ENCODE measurements at regions not wholly inside any gene's neighbourhood (a gene's known extent, or its start where the extent isn't known, plus 50 kb on each side); places are given as distances from the start of the nearest gene placed in this dataset.

DNA sequence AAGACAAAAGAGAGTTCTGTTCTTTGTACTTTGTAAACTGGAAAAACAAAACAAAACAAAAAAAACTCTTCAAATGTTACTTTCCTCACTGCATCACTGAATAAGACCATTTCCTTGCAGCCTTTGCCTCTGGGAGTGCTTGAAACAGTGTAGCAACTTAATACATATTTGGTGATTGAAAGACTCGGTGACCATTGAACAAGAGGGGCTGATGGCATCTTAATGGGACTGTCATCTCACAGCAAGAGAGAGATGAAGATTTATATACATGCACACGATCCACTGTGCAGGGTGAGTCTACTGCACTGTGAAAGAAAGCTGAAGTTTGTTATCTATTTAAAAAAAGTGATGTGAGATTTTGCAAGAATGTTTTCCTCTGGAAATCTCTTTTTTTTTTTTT, 111.9 kb upstream of the KLHL25 start:
- Histone ChIP-seq H3K4me3 (ENCODE audit: low read depth, low read length) (no peak overlapping the region), H3K9me3 (ENCODE audit: control insufficient read depth, insufficient read depth, low read length) (no peaks in the 10 kb centered on the region), H3K27me3 (ENCODE audit: control insufficient read depth, insufficient read depth, low read length) (no peaks in the 10 kb centered on the region), H3K27ac (ENCODE audit: low read depth, low read length) (no peak overlapping the region)
- POLR2A ChIA-PET, result no interaction called here
- TF ChIP-seq, protein P1, sequence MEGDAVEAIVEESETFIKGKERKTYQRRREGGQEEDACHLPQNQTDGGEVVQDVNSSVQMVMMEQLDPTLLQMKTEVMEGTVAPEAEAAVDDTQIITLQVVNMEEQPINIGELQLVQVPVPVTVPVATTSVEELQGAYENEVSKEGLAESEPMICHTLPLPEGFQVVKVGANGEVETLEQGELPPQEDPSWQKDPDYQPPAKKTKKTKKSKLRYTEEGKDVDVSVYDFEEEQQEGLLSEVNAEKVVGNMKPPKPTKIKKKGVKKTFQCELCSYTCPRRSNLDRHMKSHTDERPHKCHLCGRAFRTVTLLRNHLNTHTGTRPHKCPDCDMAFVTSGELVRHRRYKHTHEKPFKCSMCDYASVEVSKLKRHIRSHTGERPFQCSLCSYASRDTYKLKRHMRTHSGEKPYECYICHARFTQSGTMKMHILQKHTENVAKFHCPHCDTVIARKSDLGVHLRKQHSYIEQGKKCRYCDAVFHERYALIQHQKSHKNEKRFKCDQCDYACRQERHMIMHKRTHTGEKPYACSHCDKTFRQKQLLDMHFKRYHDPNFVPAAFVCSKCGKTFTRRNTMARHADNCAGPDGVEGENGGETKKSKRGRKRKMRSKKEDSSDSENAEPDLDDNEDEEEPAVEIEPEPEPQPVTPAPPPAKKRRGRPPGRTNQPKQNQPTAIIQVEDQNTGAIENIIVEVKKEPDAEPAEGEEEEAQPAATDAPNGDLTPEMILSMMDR (IDR thresholded peaks at IDR 0.05; ENCODE audit: low read depth, low read length), result no peak
- CTCF ChIA-PET, result no interaction called here
- no peak for DNase-seq (ENCODE audit: low read depth, low spot score)

DNA sequence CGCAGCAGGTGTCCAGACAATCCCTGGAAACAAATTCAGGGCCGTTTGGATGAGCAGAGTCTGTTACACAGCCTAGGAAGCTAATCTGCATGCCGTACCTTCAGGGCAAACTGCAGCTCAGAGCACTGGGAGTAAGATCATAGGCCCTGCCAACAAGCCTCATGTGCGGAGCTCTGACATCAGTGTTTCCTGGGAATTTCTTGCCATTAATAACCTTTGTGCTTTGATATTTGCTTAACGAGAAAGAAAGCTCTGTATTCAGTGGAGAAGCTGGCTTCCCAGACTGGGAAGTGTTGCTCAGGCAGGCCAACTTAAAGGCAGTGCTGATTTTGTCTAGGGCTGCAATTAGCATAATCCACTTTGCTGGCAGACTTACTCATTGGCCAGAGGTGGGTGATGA, 116.1 kb upstream of the KLHL25 start:
- no peaks in the 10 kb centered on the region for H3K27me3 ChIP-seq (ENCODE audit: control insufficient read depth, insufficient read depth, low read length)
- no peak for DNase-seq (ENCODE audit: low read depth, low spot score)
- TF ChIP-seq, protein P1 (IDR thresholded peaks at IDR 0.05; ENCODE audit: low read depth, low read length), result no peak
- H3K27ac ChIP-seq (ENCODE audit: low read depth, low read length), result no peak overlapping the region
- no peaks in the 10 kb centered on the region for H3K9me3 ChIP-seq (ENCODE audit: control insufficient read depth, insufficient read depth, low read length)
- ChIA-PET CTCF (interaction anchor here (1.0 kb wide), 1 partner anchor 52 kb away, joined by 3 read pairs; no protein-coding TSS in a partner anchor), POLR2A (no interaction called here)
- no peak overlapping the region for H3K4me3 ChIP-seq (ENCODE audit: low read depth, low read length)

DNA sequence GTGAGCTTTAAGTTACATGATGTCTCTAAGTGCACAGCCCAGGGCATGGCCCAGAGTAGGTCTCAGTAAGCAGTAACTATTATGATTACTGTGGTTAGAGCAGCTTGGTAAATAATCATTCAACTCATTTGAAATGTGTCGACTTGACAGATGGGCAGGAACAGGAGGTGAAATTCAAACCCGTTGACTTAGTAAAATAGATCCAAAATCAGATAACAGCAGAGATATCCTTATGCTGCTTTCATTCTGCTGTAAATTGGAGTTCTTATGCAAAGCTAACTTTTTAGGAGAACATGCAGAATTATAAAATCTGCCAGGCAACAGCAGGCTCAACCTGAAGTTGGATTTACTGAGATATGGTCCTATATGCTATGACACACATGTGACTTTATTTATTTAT, 118.7 kb upstream of the KLHL25 start:
- ChIA-PET CTCF (no interaction called here), POLR2A (no interaction called here)
- no peaks in the 10 kb centered on the region for H3K27me3 ChIP-seq (ENCODE audit: control insufficient read depth, insufficient read depth, low read length)
- TF ChIP-seq, protein P1 (IDR thresholded peaks at IDR 0.05; ENCODE audit: low read depth, low read length), result no peak
- no peaks in the 10 kb centered on the region for H3K9me3 ChIP-seq (ENCODE audit: control insufficient read depth, insufficient read depth, low read length)
- H3K4me3 ChIP-seq (ENCODE audit: low read depth, low read length), result no peak overlapping the region
- H3K27ac ChIP-seq (ENCODE audit: low read depth, low read length), result no peak overlapping the region
- no peak for DNase-seq (ENCODE audit: low read depth, low spot score)

DNA sequence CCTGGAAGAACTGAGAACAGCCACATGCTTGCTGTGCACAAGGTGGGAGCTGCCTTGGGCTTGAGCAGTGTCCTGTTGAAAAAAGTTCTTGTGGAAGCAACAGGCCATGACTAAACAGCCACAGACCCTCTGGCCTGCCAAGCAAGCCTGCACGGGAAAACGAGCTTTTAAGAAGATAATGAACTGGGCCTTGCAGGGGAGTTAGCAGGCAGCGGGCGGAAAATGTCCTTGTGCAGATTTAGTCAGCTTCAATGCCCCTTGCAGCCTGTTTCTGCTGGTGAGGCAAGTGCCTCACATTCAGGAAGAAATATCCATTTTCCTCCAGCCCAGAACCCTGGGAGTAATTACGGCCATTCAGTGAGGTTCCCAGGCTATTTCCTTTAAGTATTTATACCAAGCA, 126.2 kb upstream of the KLHL25 start:
- Histone ChIP-seq H3K27ac (ENCODE audit: low read depth, low read length) (no peak overlapping the region), H3K4me3 (ENCODE audit: low read depth, low read length) (no peak overlapping the region), H3K27me3 (ENCODE audit: control insufficient read depth, insufficient read depth, low read length) (no peaks in the 10 kb centered on the region), H3K9me3 (ENCODE audit: control insufficient read depth, insufficient read depth, low read length) (no peaks in the 10 kb centered on the region)
- TF ChIP-seq, protein P1 (IDR thresholded peaks at IDR 0.05; ENCODE audit: low read depth, low read length), result no peak
- ChIA-PET POLR2A (no interaction called here), CTCF (no interaction called here)
- DNase-seq (ENCODE audit: low read depth, low spot score), result no peak

DNA sequence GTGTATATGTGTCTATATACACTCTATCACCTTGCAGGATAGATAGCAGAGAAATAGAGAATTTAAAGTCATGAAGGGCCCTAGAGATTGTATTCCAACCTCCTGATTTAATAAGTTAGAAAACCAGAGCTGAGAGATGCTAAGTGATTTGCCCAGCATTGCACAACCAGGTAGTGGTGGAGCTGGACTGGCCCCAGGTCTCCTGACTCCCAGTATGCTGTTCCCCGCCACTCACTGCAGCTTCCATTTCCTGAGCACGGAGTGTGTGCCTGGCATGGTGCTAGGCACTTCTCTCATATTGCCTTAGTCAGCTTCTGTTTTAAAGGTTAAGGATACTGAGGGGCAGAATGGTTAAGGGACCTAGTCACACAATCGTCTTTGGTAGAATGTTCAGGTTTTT, 129.4 kb upstream of the KLHL25 start:
- TF ChIP-seq, protein P1 (IDR thresholded peaks at IDR 0.05; ENCODE audit: low read depth, low read length), result no peak
- Histone ChIP-seq H3K9me3 (ENCODE audit: control insufficient read depth, insufficient read depth, low read length) (no peaks in the 10 kb centered on the region), H3K4me3 (ENCODE audit: low read depth, low read length) (no peak overlapping the region), H3K27me3 (ENCODE audit: control insufficient read depth, insufficient read depth, low read length) (no peaks in the 10 kb centered on the region), H3K27ac (ENCODE audit: low read depth, low read length) (no peak overlapping the region)
- POLR2A ChIA-PET, result no interaction called here
- DNase-seq (ENCODE audit: low read depth, low spot score), result no peak
- CTCF ChIA-PET, result no interaction called here

All from AG04450 (cell line).